Type B pancreatic cell (in vitro differentiated cells): ENCODE measurements at regions not wholly inside any gene's neighbourhood (a gene's known extent, or its start where the extent isn't known, plus 50 kb on each side); places are given as distances from the start of the nearest gene placed in this dataset.
A peak's percentile ranks its signal among the peaks of the same experiment; 100 is the strongest.

Experiments
- DNase-seq: peaks from one replicate; pipeline ENCODE4 v3.0.0; 2021; ENCODE audit warnings: mixed read lengths; ENCODE audit not compliant: unreplicated experiment; ENCODE audit errors: extremely low spot score
- H3K27ac Mint-ChIP-seq: 2 replicates; pipeline ENCODE4 v1.8.0; 2021; ENCODE audit warnings: mild to moderate bottlenecking, mixed read lengths
- H3K27me3 Mint-ChIP-seq: 2 replicates; pipeline ENCODE4 v1.8.0; 2021; ENCODE audit warnings: mixed read lengths
- H3K36me3 Mint-ChIP-seq: 2 replicates; pipeline ENCODE4 v1.8.0; 2021; ENCODE audit warnings: mixed read lengths
- H3K4me1 Mint-ChIP-seq: one replicate; pipeline ENCODE4 v1.8.0; 2021; ENCODE audit warnings: mixed read lengths; ENCODE audit not compliant: unreplicated experiment
- H3K4me3 Mint-ChIP-seq: 2 replicates; pipeline ENCODE4 v1.8.0; 2021; ENCODE audit warnings: mild to moderate bottlenecking, mixed read lengths
- H3K9me3 Mint-ChIP-seq: 2 replicates; pipeline ENCODE4 v1.8.0; 2021; ENCODE audit warnings: mixed read lengths
- CTCF ChIP-seq: fragments of 200-600 bp; sonication (generic); conservative IDR thresholded peaks from 2 replicates; pipeline ENCODE4 v1.5.0; 2021; ENCODE audit warnings: antibody characterized with exemption, mild to moderate bottlenecking

GRCh38 chr22:27175021-27175838, 517.8 kb downstream of the MIAT start:
- no peaks in the 10 kb centered on the region for H3K36me3 Mint-ChIP-seq
- peaks cover 6% of the 10 kb centered on the region for H3K4me1 Mint-ChIP-seq
- no peak overlapping the region for H3K4me3 Mint-ChIP-seq
- no peak overlapping the region for H3K27ac Mint-ChIP-seq
- TF ChIP-seq CTCF, result no peak
- DNase-seq, result peak; percentile 16
- no peaks in the 10 kb centered on the region for H3K9me3 Mint-ChIP-seq
- H3K27me3 Mint-ChIP-seq, result peaks cover 28% of the 10 kb centered on the region

- no peak for DNase-seq
- peaks cover 24% of the 10 kb centered on the region for H3K27me3 Mint-ChIP-seq
- H3K27ac Mint-ChIP-seq, result no peak overlapping the region
- peaks cover 6% of the 10 kb centered on the region for H3K4me1 Mint-ChIP-seq
- no peaks in the 10 kb centered on the region for H3K36me3 Mint-ChIP-seq
- H3K4me3 Mint-ChIP-seq, result no peak overlapping the region
- no peak for TF ChIP-seq CTCF
- no peaks in the 10 kb centered on the region for H3K9me3 Mint-ChIP-seq
These were observed 518.6 kb downstream of the MIAT start for GRCh38 chr22:27175974-27176373.

- Mint-ChIP-seq H3K27ac (no peak overlapping the region), H3K9me3 (no peaks in the 10 kb centered on the region), H3K4me1 (peaks cover 6% of the 10 kb centered on the region), H3K4me3 (no peak overlapping the region), H3K27me3 (peaks cover 24% of the 10 kb centered on the region), H3K36me3 (no peaks in the 10 kb centered on the region)
- no peak for TF ChIP-seq CTCF
- no peak for DNase-seq
These were observed 521.8 kb downstream of the MIAT start for GRCh38 chr22:27179161-27179560.

- Mint-ChIP-seq H3K4me1 (peaks cover 4% of the 10 kb centered on the region), H3K36me3 (no peaks in the 10 kb centered on the region), H3K4me3 (no peak overlapping the region), H3K27ac (no peak overlapping the region), H3K9me3 (no peaks in the 10 kb centered on the region), H3K27me3 (peaks cover 13% of the 10 kb centered on the region)
- DNase-seq, result no peak
- TF ChIP-seq CTCF, result no peak
These were observed 524.1 kb downstream of the MIAT start for GRCh38 chr22:27181537-27181936.

GRCh38 chr22:27183474-27183873, 526.1 kb downstream of the MIAT start:
- no peak for TF ChIP-seq CTCF
- Mint-ChIP-seq H3K9me3 (no peaks in the 10 kb centered on the region), H3K27me3 (peaks cover 9% of the 10 kb centered on the region), H3K4me3 (no peak overlapping the region), H3K36me3 (no peaks in the 10 kb centered on the region), H3K27ac (no peak overlapping the region), H3K4me1 (peaks cover 4% of the 10 kb centered on the region)
- DNase-seq, result no peak
